ENCODE measurements at regions not wholly inside any gene's neighbourhood (a gene's known extent, or its start where the extent isn't known, plus 50 kb on each side); places are given as distances from the start of the nearest gene placed in this dataset.

GRCh38 chr15:95595759-95596158 lies 734.7 kb upstream of the NR2F2 start:
- H3K27ac ChIP-seq (ENCODE audit: low read depth in 2 of 2, low read length in 1 of 2), result no peak overlapping the region
- no peak for TF ChIP-seq NFIC (IDR thresholded peaks at IDR 0.05; ENCODE audit: borderline replicate concordance)
- no peak for TF ChIP-seq TEAD4 (IDR thresholded peaks at IDR 0.05; ENCODE audit: borderline replicate concordance, insufficient read depth)
- no peak for TF ChIP-seq MAX (IDR thresholded peaks at IDR 0.05; ENCODE audit: low read depth)
- no peak for TF ChIP-seq ZBTB33 (IDR thresholded peaks at IDR 0.05; ENCODE audit: borderline replicate concordance, low read depth)
- no peak for TF ChIP-seq JUND (IDR thresholded peaks at IDR 0.05)
- TF ChIP-seq TAF1 (IDR thresholded peaks at IDR 0.05; ENCODE audit: borderline replicate concordance, low read depth, low read length), result no peak
- no peak for TF ChIP-seq IRF3 (IDR thresholded peaks at IDR 0.05; ENCODE audit: low read depth, low read length)
- no peak for TF ChIP-seq POLR2AphosphoS5 (IDR thresholded peaks at IDR 0.05; ENCODE audit: low read depth, low read length)
- no peak for TF ChIP-seq EZH2phosphoT487 (IDR thresholded peaks at IDR 0.05; ENCODE audit: borderline replicate concordance, low read depth)
- TF ChIP-seq FOSL2 (IDR thresholded peaks at IDR 0.05; ENCODE audit: borderline replicate concordance, low read depth), result no peak
- TF ChIP-seq RFX5 (IDR thresholded peaks at IDR 0.05; ENCODE audit: low read length), result no peak
- TF ChIP-seq MEF2A (IDR thresholded peaks at IDR 0.05; ENCODE audit: borderline replicate concordance, low read depth), result no peak
- TF ChIP-seq GABPA (IDR thresholded peaks at IDR 0.05; ENCODE audit: low read depth), result no peak
- no peak for TF ChIP-seq YY1 (IDR thresholded peaks at IDR 0.05; ENCODE audit: low read depth)
- TF ChIP-seq SIN3A (IDR thresholded peaks at IDR 0.05; ENCODE audit: borderline replicate concordance, low read depth, low read length), result no peak
- no peak for TF ChIP-seq EP300 (IDR thresholded peaks at IDR 0.05; ENCODE audit: borderline replicate concordance in 1 of 2, low read depth in 1 of 2, low read length in 1 of 2)
- no peaks in the 10 kb centered on the region for H3F3A ChIP-seq (replicated peaks; ENCODE audit: insufficient read depth)
- ChIA-PET POLR2A (no interaction called here), CTCF (no interaction called here)
- H4K20me1 ChIP-seq (ENCODE audit: insufficient read depth), result no peaks in the 10 kb centered on the region
- no peaks in the 10 kb centered on the region for H3K79me2 ChIP-seq (ENCODE audit: insufficient read depth)
- H3K9me3 ChIP-seq, result no peaks in the 10 kb centered on the region
- H3K4me1 ChIP-seq (ENCODE audit: control insufficient read depth in 1 of 2, insufficient read depth in 2 of 2, low read depth in 1 of 2, low read length in 1 of 2), result no peaks in the 10 kb centered on the region
- no peak overlapping the region for H2AFZ ChIP-seq (ENCODE audit: low read depth)
- H3K36me3 ChIP-seq (replicated peaks in 1 of 2; ENCODE audit: control insufficient read depth in 1 of 2, insufficient read depth in 2 of 2, low read length in 1 of 2), result no peaks in the 10 kb centered on the region
- no peaks in the 10 kb centered on the region for H3K9me2 ChIP-seq
- H3K4me2 ChIP-seq, result no peak overlapping the region
- no peak overlapping the region for H3K9ac ChIP-seq
- no peaks in the 10 kb centered on the region for H3K27me3 ChIP-seq (ENCODE audit: insufficient read depth)
- DNase-seq, result no peak
- H3K4me3 ChIP-seq (ENCODE audit: low read depth in 2 of 2, low read length in 1 of 2), result no peak overlapping the region

- no peaks in the 10 kb centered on the region for H3K9me3 ChIP-seq
- no peaks in the 10 kb centered on the region for H3K9me2 ChIP-seq
- POLR2A ChIA-PET, result no interaction called here
- no peaks in the 10 kb centered on the region for H3F3A ChIP-seq (replicated peaks; ENCODE audit: insufficient read depth)
- H3K27ac ChIP-seq (ENCODE audit: low read depth in 2 of 2, low read length in 1 of 2), result no peak overlapping the region
- no peak overlapping the region for H3K9ac ChIP-seq
- no peaks in the 10 kb centered on the region for H3K36me3 ChIP-seq (replicated peaks in 1 of 2; ENCODE audit: control insufficient read depth in 1 of 2, insufficient read depth in 2 of 2, low read length in 1 of 2)
- H3K27me3 ChIP-seq (ENCODE audit: insufficient read depth), result no peaks in the 10 kb centered on the region
- no peaks in the 10 kb centered on the region for H4K20me1 ChIP-seq (ENCODE audit: insufficient read depth)
- H3K4me2 ChIP-seq, result no peak overlapping the region
- H3K79me2 ChIP-seq (ENCODE audit: insufficient read depth), result no peaks in the 10 kb centered on the region
- no peak for DNase-seq
- no peak overlapping the region for H2AFZ ChIP-seq (ENCODE audit: low read depth)
- H3K4me1 ChIP-seq (ENCODE audit: control insufficient read depth in 1 of 2, insufficient read depth in 2 of 2, low read depth in 1 of 2, low read length in 1 of 2), result no peaks in the 10 kb centered on the region
- 49% methylated on average over 6 of the region's 6 CpGs for WGBS (ENCODE audit: low lambda C conversion rate)
- no peak overlapping the region for H3K4me3 ChIP-seq (ENCODE audit: low read depth in 2 of 2, low read length in 1 of 2)
- CTCF ChIA-PET, result interaction anchor here (1.7 kb wide), 1 partner anchor 17 kb away, joined by 3 read pairs; no protein-coding TSS in a partner anchor
- TF ChIP-seq YY1 (IDR thresholded peaks at IDR 0.05; ENCODE audit: low read depth), result no peak
- TF ChIP-seq RFX5 (IDR thresholded peaks at IDR 0.05; ENCODE audit: low read length), result no peak
- no peak for TF ChIP-seq FOSL2 (IDR thresholded peaks at IDR 0.05; ENCODE audit: borderline replicate concordance, low read depth)
- no peak for TF ChIP-seq IRF3 (IDR thresholded peaks at IDR 0.05; ENCODE audit: low read depth, low read length)
- TF ChIP-seq ZBTB33 (IDR thresholded peaks at IDR 0.05; ENCODE audit: borderline replicate concordance, low read depth), result no peak
- TF ChIP-seq CTCF (IDR thresholded peaks at IDR 0.05), result no peak
- TF ChIP-seq USF2 (IDR thresholded peaks at IDR 0.05; ENCODE audit: borderline replicate concordance, low read depth, low read length), result no peak
These were observed 734.0 kb upstream of the NR2F2 start for GRCh38 chr15:95596496-95596895.
